WI38 (cell line): ENCODE measurements at regions not wholly inside any gene's neighbourhood (a gene's known extent, or its start where the extent isn't known, plus 50 kb on each side); places are given as distances from the start of the nearest gene placed in this dataset.

ENCODE experiments used
- H3K4me3 ChIP-seq: 2 replicates; pipeline ENCODE4 v1.5.1; 2011; ENCODE audit warnings: low read depth, mild to moderate bottlenecking, control low read depth, low read length
- TF ChIP-seq, protein P1 (sequence below): IDR thresholded peaks from 2 replicates; pipeline ENCODE4 v1.5.1; 2012; ENCODE audit warnings: low read depth, mild to moderate bottlenecking, control low read depth, low read length

DNA sequence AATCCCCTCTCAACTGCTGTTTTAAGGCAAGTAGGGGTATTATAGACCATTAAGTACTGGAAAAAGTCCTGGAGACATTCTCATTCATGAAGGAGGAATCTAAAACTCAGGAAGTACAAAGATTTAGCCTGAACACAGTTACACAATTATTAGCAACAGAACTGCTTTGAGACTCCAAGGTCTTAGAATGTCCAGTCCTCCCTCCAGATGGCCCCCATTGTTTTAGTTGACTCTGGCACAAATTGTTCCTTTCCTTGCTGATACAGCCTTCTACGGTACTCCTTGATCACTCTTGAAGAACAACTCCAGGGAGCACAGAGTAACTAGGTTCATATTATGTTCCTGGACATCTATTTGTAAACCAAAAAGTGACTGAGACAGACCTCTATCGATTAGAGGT, 210.1 kb upstream of the RND3 start:
- TF ChIP-seq, protein P1, sequence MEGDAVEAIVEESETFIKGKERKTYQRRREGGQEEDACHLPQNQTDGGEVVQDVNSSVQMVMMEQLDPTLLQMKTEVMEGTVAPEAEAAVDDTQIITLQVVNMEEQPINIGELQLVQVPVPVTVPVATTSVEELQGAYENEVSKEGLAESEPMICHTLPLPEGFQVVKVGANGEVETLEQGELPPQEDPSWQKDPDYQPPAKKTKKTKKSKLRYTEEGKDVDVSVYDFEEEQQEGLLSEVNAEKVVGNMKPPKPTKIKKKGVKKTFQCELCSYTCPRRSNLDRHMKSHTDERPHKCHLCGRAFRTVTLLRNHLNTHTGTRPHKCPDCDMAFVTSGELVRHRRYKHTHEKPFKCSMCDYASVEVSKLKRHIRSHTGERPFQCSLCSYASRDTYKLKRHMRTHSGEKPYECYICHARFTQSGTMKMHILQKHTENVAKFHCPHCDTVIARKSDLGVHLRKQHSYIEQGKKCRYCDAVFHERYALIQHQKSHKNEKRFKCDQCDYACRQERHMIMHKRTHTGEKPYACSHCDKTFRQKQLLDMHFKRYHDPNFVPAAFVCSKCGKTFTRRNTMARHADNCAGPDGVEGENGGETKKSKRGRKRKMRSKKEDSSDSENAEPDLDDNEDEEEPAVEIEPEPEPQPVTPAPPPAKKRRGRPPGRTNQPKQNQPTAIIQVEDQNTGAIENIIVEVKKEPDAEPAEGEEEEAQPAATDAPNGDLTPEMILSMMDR: no peak
- H3K4me3 ChIP-seq: no peak overlapping the region

DNA sequence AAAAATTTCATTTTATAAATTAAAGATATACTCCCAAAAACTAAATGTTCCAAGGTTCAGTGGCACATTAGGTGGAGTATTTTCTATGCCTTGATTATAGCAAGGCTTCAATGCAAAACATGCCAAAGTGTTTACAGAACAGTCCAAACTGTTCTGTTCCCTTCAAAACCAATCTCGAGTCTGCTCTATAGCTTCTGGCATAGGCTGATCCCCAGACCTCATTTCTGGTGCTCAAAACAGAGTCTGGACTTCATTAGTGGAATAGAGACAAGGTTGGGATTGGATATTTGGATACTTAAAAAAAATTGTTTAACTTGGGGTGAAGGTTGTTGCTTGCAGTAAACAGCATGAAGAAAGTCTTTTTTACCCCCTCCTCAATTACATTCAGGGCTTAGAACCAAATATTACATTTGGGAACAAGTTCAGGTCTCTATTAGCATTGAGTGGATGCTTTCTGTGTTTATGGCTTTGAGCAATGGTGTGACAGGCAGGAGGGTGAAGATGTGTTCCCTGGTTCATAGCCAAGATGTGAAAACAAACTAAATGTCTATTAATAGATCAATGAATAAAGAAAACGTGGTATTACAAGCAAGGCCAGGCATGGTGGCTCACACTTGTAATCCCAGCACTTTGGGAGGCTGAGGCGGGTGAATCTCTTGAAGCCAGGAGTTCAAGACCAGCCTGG, 208.1 kb upstream of the RND3 start:
- no peak overlapping the region for H3K4me3 ChIP-seq
- TF ChIP-seq, protein P1: no peak

DNA sequence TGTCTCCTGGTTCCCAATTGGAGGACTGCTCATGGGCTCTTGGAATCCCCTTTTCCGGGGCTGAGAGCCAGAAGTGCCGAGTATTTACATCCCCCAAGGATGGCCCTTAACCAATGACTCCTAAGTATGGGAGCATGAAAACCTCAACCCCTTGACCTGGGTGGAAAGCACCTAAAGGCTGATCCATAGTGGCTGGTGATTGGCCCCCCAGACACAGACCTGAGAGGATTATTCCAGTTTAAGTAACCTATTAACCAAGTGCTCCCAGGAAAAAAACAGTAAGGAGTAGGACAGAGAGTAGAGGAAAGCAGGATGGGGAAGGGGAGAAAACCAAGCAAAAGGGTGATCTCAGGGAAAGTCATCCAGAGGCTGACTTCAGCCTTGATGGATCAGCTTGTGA, 206.1 kb upstream of the RND3 start:
- TF ChIP-seq, protein P1: no peak
- H3K4me3 ChIP-seq: no peak overlapping the region

DNA sequence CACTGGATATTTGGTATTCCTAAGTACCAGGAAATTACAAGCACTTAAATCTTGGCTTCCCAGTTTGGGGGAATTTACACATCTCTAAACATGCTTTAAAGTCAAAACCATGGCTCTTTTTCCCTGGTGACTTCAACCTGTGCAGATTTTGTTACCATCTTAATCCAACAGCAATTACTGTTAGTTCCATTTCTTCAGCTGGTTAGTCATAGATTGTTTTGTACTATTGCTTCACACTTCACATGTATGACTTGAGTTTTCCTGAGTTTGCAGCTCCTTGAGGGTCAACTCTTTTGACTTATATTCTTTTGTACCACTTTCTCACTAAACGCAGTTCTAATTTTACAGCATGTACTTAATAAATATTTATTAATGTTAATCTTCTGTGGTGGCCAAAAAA, 203.4 kb upstream of the RND3 start:
- TF ChIP-seq, protein P1: no peak
- no peak overlapping the region for H3K4me3 ChIP-seq

DNA sequence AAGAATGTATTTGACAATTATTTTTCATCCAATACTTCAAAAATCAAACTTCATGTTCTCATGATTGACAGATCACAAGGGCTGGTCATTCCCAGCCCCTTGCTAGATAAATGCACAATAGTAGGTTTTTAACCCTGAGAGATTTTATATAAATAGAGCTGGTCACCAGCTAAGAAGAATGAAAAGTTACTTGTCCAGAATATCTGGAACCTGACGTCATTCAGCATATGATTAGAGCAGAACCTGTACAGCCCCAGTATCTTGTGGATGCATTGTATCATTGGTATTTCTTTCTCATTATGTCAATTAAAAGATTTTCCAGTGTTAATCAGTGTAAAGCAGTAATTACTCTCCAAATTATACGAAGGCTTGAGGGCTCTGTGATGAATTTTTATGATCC, 202.8 kb upstream of the RND3 start:
- TF ChIP-seq, protein P1: no peak
- H3K4me3 ChIP-seq: no peak overlapping the region

DNA sequence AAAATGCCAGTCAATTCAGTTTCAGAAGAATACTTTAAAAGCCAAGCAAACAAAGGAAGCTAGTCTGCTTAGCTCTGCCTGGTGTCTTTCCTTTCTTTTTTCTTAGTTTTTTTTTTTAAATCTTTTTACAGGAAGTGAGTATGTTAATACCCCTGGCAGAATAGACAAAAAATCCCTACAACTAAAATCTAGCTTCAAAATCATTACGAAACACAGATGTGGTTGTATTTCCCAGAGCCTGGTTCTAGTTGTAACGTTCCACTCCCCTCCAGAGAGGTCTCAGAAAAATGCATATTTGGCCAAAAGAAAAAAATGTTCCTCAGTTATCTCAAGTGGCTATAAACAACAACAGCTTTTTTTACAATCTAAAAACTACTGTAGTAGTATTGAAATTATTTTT, 202.1 kb upstream of the RND3 start:
- TF ChIP-seq, protein P1: no peak
- H3K4me3 ChIP-seq: no peak overlapping the region

DNA sequence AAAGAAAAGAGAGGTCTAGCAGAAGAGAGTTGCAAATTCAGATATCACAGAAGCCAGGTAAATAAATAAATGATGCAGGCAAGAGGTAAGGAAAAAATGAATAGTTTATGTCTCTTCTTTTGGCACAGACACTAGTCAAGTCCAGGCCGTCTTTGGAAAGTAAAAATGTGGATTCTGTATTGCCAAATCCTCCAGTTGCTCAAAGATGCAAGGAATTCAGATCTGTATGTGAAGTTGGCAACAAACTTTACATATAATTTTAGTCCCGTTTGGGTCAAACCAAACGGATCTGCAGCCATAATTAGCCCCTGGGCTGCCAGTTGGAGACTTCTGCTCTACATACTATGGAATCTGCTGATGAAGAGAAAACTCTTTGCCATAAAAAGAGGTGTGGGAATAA, 200.5 kb upstream of the RND3 start:
- H3K4me3 ChIP-seq: no peak overlapping the region
- TF ChIP-seq, protein P1: no peak
